ENCODE measurements at regions not wholly inside any gene's neighbourhood (a gene's known extent, or its start where the extent isn't known, plus 50 kb on each side); places are given as distances from the start of the nearest gene placed in this dataset.
A peak's percentile ranks its signal among the peaks of the same experiment; 100 is the strongest.
"Not testable (repeated sequence)": the region's sequence is repeated elsewhere in the genome, so short reads cannot be mapped to it uniquely, and the experiment has no call there.

DNA sequence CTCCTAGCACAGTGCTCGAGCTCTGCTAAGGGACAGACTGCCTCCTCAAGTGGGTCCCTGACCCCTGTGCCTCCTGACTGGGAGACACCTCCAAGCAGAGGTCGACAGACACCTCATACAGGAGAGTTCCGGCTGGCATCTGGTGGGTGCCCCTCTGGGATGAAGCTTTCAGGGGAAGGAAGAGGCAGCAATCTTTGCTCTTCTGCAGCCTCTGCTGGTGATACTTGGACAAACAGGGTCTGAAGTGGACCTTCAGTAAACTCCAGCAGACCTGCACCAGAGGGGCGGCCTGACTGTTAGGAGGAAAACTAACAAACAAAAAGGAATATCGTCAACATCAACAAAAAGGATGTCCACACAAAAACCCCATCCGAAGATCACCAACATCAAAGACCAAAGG, 60.6 kb upstream of the DCN start:
- H3K4me1 ChIP-seq (ENCODE audit: insufficient read depth, low read length, poor library complexity, severe bottlenecking); BruUV-seq (replicated peaks); H3K27me3 ChIP-seq (replicated peaks; ENCODE audit: insufficient read depth, low read depth, low read length, poor library complexity); H3K27ac ChIP-seq (ENCODE audit: low read depth, low read length, poor library complexity, severe bottlenecking); DNase-seq (ENCODE audit: low spot score); H3K36me3 ChIP-seq (ENCODE audit: insufficient read depth, low read length, poor library complexity, severe bottlenecking); H3K9me3 ChIP-seq (ENCODE audit: low read depth, low read length, poor library complexity, severe bottlenecking); intact Hi-C loops (cut with micrococcal nuclease; ENCODE audit: unreplicated experiment); CTCF ChIA-PET; POLR2A ChIA-PET (ENCODE audit: low non-redundant PET); H3K4me3 ChIP-seq (ENCODE audit: low read depth, low read length, poor library complexity, severe bottlenecking): not testable (repeated sequence)
- TF ChIP-seq, protein P1, sequence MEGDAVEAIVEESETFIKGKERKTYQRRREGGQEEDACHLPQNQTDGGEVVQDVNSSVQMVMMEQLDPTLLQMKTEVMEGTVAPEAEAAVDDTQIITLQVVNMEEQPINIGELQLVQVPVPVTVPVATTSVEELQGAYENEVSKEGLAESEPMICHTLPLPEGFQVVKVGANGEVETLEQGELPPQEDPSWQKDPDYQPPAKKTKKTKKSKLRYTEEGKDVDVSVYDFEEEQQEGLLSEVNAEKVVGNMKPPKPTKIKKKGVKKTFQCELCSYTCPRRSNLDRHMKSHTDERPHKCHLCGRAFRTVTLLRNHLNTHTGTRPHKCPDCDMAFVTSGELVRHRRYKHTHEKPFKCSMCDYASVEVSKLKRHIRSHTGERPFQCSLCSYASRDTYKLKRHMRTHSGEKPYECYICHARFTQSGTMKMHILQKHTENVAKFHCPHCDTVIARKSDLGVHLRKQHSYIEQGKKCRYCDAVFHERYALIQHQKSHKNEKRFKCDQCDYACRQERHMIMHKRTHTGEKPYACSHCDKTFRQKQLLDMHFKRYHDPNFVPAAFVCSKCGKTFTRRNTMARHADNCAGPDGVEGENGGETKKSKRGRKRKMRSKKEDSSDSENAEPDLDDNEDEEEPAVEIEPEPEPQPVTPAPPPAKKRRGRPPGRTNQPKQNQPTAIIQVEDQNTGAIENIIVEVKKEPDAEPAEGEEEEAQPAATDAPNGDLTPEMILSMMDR (conservative IDR thresholded peaks at IDR 0.05; ENCODE audit: low read depth, low read length) = peak; percentile 31

DNA sequence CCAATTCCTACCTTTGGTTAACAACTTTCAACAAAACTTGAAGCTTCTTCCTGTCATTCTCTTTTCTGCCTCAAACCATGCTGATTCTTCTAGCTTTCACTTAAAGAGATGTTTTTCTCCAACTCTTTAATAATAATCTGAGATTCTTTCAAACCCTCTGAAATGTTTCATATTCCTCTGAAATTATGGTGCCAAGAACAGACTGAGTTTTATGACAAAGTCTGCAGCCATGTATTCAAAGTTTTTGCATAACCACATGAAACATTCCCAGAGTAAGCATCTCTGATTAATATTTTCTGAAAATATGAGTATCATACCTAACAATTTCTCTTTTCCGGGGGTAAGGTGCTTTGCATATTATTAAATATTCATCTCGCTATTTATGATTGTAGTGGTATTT, 59.1 kb upstream of the DCN start:
- Histone ChIP-seq H3K4me3 (ENCODE audit: low read depth, low read length, poor library complexity, severe bottlenecking) (no peak overlapping the region), H3K36me3 (ENCODE audit: insufficient read depth, low read length, poor library complexity, severe bottlenecking) (no peaks in the 10 kb centered on the region), H3K27me3 (replicated peaks; ENCODE audit: insufficient read depth, low read depth, low read length, poor library complexity) (no peaks in the 10 kb centered on the region), H3K4me1 (ENCODE audit: insufficient read depth, low read length, poor library complexity, severe bottlenecking) (no peaks in the 10 kb centered on the region), H3K9me3 (ENCODE audit: low read depth, low read length, poor library complexity, severe bottlenecking) (no peaks in the 10 kb centered on the region), H3K27ac (ENCODE audit: low read depth, low read length, poor library complexity, severe bottlenecking) (no peak overlapping the region)
- no peak for DNase-seq (ENCODE audit: low spot score)
- ChIA-PET POLR2A (ENCODE audit: low non-redundant PET) (no interaction called here), CTCF (no interaction called here)
- intact Hi-C loops (cut with micrococcal nuclease; ENCODE audit: unreplicated experiment) = no loop called here
- TF ChIP-seq, protein P1 (conservative IDR thresholded peaks at IDR 0.05; ENCODE audit: low read depth, low read length) = no peak
- TF ChIP-seq EZH2 (IDR thresholded peaks at IDR 0.05; ENCODE audit: borderline replicate concordance, low read depth, low read length, poor library complexity, severe bottlenecking) = no peak
- no TSS peak for BruUV-seq (replicated peaks)

DNA sequence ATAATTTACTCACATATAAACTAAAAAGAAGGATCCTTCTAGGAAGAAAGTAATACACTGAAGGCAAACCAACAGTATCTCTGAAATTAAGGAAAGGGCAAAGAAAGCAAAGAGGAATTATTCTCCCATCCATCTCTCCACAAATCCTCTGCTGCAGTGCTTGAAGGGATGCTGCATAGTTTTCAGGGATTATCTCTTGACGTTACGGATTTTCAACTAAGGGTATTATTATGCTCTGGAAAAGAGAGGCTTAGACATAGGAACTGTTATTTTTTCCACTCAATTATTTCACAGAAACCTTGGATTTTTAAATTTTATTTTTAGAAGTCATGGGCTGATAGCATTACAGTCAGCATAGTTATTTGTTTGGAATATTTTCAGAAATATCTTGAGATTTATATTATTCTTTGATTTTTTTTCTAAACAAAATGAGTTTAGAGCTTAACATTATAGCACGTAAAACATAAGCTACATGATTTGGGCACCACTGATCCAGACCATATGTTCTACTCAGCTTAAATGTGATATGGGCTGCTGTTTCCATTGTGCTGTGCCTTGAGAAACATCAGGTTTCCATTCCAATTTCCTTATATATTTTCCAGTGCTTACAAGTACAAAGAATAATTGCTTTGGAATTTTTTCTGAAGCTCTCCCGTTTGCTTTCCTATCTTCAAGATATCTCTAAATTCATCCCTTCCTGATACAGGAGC, 57.9 kb upstream of the DCN start:
- intact Hi-C loops (cut with micrococcal nuclease; ENCODE audit: unreplicated experiment) = no loop called here
- POLR2A ChIA-PET (ENCODE audit: low non-redundant PET) = no interaction called here
- H3K27ac ChIP-seq (ENCODE audit: low read depth, low read length, poor library complexity, severe bottlenecking) = no peak overlapping the region
- DNase-seq (ENCODE audit: low spot score) = no peak
- no peaks in the 10 kb centered on the region for H3K9me3 ChIP-seq (ENCODE audit: low read depth, low read length, poor library complexity, severe bottlenecking)
- CTCF ChIA-PET = no interaction called here
- no peaks in the 10 kb centered on the region for H3K36me3 ChIP-seq (ENCODE audit: insufficient read depth, low read length, poor library complexity, severe bottlenecking)
- H3K4me3 ChIP-seq (ENCODE audit: low read depth, low read length, poor library complexity, severe bottlenecking) = no peak overlapping the region
- no TSS peak for BruUV-seq (replicated peaks)
- no peak for TF ChIP-seq EZH2 (IDR thresholded peaks at IDR 0.05; ENCODE audit: borderline replicate concordance, low read depth, low read length, poor library complexity, severe bottlenecking)
- TF ChIP-seq, protein P1 (conservative IDR thresholded peaks at IDR 0.05; ENCODE audit: low read depth, low read length) = no peak
- no peaks in the 10 kb centered on the region for H3K4me1 ChIP-seq (ENCODE audit: insufficient read depth, low read length, poor library complexity, severe bottlenecking)
- H3K27me3 ChIP-seq (replicated peaks; ENCODE audit: insufficient read depth, low read depth, low read length, poor library complexity) = no peaks in the 10 kb centered on the region

Measured in A673 (cell line).